NCI-H187 treated with DMSO at 0.1 percent for 48 hours (cell line): ENCODE measurements at regions not wholly inside any gene's neighbourhood (a gene's known extent, or its start where the extent isn't known, plus 50 kb on each side); places are given as distances from the start of the nearest gene placed in this dataset.

Experiments used
- DNase-seq: peaks from one replicate; lab custom pipeline; 2025; lab: John Stamatoyannopoulos, UW

DNA sequence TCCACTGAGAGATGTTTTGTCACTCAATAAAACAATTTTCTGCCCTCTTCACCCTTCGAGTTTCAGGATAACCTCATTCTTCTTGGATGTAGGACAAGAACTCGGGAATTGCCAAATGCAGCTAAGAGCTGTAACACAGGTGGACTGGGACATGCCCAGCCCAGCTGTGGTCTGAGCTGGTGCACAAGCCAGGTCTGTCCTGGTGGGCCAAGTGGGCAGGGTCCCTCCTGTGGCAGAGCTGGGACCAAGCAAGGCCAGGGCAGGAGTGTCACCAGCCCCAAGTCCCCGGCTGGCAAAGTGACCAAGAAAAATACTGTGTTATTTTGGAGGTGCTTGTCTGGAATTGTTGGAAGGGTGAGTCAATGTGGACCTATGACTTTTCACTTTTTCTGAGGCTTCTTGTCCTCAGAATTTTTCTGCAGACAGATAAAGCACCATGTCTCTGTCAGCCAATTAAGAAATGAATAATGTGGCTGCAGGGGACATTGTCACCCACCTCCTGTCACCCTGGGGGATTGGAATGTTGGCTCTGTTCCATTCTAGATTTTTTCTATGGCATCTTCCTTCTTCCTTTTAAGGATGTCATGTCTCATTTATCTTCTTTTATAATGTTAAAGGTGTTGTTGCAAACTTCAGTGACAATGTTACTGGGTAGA, 645.2 kb upstream of the EPHA6 start:
- DNase-seq = no peak

DNA sequence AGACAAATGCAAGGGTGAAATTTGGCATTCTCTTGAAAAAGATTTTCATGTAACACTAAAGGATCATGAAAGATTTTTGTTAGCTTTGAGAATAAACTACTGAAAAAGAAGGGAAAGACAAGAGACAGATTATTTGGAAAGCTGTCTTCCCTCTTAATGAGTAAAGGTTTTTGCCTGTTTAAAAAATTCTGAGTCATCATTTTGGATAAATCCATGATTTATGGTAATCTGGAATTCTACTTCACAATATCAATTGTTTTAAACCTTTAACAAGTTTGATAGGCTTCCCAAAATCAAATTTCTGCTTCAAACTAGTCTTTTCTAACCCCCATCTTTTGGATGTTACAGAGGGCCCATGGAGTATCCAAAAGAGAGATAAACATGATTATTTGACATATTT, 641.5 kb upstream of the EPHA6 start:
- DNase-seq = no peak

DNA sequence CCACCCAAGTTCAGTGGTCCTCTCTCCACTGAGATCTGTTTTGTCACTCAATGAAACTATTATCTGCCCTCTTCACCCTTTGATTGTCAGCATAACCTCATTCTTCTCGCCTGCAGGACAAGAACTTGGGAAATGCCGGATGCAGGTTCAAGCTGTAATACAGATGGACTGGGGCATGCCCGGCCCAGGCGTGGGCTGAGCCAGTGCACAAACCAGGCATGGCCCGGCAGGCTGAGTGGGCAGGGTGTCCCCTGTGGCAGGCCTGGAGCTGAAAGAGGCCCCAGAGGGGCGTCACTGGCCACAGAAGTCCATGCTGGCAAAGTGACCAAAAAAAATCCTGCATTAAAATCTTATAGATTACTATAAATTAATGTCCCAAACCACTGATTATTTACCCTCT, 638.9 kb upstream of the EPHA6 start:
- DNase-seq = no peak

DNA sequence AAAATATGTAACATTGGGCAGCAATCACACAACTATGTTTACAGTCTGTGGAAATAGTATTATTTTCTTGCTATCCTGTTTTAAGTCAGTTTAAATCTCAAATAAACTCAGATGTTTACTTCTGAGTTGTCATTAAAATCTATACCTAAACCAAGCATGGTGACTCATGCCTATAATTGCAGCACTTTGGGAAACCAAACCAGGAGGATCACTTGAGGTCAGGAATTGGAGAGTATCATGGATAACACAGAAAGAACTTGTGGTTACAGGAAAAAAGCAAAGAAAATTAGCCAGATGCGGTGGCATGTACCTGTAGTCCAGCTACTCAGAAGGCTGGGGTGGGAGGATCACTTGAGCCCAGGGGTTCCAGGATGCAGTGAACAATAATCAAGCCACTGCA, 631.6 kb upstream of the EPHA6 start:
- no peak for DNase-seq

DNA sequence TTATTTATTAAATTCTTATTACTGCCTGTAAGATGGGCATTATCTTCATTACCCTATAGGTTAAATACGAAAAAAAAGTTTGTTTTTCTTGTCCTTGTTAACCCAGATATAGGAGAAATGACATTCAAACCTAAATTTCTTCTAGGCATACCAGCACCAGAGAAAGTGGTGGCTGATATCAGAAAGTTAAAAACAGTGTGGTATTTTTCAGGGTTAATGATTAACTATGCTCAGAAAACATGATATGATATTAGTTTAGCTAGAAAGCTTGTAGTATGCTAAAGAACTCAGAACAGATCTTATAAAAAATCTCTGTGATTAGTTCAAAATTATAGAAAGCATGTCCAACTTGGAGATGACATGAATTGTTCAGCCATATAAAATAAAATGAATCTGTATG, 630.5 kb upstream of the EPHA6 start:
- DNase-seq = no peak

DNA sequence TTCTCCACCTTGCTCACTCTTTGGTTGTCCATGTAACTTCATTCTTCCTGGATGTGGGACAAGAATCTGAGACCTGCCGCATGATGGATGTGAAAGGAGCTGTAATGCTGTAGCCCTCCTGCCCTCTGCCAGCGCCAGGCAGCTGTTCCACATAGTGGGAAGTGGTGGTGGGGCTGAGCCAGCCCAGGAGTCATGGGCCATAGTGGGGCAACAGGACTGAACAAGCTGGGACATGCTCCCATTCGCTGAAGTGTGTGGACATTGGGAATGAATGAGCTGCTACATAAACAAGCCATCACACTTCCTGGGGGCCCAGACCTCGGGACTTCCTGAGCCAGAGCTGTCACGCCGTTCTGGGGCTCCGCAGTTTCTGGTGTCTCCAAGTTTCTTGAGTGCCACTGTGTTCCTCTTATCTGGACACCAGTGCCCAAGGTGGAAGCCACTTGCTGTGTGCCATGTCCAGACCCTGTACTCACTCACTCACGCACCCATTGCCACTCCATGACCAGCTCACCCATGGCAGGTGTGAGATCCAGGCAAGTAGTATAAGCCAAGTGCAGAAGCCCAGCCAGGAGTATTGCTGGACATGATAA, 624.3 kb upstream of the EPHA6 start:
- no peak for DNase-seq

DNA sequence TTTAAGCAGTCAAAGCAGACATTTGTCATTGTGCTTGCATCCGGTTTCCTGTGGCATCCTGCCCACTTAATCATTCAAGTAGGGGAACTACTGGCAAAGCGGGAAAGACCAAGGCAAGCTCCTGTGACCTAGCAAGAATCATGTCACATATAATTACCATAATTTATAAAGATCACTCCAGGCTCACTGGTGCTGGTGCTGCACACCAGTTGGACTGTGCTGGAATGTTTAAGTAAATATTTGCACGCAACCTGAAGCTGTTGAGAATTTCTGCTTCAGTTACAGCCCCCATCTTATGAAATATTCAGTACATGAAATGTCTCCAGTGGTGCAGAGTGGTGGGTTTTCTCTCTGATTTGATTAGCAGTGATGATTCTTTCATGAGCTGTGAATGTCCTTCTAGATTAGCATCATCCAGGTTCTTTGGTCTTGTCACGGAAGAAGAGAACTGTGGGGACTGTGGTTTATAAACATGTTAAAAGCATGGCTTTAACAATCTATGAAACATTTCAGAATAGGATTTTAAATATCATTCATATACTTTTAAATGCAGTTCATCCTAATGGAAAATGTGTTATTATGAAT, 621.3 kb upstream of the EPHA6 start:
- no peak for DNase-seq

DNA sequence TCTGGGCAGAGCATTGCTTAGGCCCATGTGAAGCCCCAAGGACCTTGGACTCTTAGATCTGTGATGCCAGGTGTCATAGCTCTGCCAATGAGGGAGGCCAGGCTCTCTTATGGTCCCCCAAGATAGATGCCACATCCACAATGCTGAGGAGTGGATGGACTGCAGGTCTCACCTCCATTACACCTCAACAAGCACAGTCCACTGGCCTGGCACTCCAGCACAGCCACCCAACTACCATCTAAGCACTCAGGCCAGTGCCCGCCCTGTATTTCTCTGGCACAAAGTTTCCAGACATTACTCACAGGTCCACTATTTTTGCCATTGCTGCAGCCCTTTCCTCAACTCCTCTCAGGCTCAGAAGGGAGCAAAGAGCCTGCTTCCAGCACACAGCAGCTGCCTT, 613.5 kb upstream of the EPHA6 start:
- no peak for DNase-seq

DNA sequence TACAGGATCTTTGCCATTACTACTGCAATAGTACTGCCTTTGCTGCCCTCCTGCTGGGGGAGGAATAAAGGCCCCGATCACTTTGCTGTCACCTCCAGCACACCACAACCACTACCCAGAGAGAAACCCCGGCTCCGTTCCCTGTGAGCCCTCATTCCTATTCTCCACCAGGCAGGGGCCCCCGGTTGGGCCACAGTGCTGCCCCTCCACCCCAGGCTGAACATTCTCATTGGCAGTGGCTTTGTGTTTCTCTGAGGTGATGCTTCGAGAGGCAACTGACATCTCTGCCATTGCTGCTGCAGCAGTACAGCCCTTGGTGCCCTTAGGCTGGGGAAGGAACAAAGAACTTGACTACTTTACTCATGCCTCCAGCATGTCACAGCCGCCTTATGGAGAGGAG, 612.9 kb upstream of the EPHA6 start:
- no peak for DNase-seq

DNA sequence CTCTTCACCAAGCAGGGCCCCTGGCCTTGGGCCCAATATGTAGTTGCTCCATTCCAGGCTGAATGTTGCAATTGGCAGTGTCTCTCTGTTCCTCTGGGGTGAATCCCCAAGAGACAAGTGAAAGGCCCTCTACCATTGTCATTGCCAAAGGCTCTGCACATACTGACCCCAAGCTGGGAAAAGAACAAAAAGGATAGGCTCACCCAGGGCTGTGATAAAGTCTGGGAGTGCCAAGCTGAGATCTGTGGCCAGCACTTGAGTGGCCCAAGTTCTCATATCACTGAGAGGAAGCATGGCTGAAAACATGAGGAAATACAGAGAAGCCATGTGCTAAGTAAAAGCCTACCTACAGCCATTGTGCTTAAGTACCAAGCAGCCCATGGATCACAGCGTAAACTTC, 612.2 kb upstream of the EPHA6 start:
- no peak for DNase-seq

DNA sequence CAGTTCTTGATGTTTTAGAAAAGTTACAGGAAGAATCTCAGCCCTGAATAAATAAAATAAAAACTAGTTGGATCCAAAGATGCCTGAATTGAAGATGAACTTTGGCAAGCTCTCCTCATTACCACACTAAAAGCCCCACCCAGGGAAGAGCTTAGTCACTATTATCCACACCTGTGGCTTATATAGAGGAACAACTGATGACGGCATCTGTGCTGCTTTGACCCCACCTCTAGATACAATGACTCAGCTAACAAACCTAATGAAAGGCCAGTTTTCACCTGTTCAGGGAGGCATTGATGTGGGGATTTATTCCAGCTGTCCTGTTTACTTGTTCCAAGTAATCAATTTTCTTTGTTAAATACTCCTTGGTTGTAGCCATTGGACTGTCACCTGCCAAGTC, 604.7 kb upstream of the EPHA6 start:
- no peak for DNase-seq

DNA sequence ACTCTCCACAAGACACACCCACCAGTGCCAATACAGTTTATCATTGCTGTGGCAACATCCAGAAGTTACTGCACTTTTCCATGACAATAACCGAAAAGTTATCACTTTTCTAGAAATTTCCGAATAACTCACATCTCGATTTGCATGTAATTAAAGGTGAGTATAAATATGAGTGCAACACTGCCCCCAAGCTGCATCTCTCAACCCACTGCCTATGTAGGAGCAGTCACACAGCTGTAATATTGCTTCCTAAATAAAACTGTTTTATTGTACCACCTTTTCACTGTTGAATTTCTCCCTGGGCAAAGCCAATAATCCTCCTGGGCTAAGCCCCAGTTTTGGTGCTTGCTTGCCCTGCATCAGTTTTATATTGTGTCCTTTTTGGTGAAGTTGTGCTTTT, 601.0 kb upstream of the EPHA6 start:
- DNase-seq = no peak

DNA sequence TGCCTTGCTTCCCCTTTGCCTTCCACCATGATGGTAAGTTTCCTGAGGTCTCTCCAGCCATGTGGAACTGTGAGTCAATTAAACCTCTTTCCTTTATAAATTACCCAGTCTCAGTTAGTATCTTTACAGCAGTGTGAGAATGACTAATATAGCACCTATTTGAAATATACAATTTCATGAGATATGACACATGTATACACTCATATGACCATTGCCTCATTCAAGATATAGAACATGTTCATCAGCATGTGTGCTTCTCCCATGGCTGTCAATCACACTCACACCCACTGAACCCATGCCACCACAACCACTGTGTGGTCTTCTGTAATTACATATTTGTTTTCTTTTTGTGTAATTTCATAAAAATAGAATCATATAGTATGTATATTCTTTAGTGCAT, 599.5 kb upstream of the EPHA6 start:
- no peak for DNase-seq

DNA sequence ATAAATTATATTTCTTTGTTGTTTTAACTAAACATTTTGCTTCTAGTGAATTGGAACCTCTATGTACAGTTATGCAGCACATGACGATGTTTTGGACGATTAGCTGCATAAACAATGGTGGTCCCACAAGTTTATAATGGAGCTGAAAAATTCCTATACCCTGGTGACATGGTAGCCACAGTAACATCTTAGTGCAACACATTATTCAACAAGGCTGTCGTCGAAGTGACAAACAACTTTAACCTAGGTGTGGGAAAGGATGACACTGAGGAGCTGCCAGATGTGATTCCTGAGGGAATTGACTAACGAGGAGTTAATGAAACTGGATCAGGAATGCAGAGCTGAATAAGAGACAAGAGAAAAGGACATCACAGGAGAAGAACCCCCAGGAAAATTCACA, 588.9 kb upstream of the EPHA6 start:
- DNase-seq = no peak

DNA sequence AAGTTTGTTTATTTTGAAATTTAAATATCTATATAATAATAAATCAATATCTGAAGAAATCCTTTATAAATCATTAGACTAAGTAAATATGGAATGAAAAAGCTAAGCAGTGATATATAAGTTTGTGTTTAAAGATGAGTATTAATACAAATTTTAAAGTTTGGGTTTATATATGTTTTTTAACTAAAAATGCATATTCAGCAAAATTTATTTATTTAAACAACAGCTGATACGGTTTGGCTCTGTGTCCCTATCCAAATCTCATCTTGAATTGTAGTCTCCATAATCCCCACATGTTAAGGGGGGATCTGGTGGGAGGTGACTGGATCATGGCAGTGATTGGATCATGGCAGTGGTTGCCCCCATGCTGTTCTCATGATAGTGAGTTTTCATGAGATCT, 580.7 kb upstream of the EPHA6 start:
- DNase-seq = no peak

DNA sequence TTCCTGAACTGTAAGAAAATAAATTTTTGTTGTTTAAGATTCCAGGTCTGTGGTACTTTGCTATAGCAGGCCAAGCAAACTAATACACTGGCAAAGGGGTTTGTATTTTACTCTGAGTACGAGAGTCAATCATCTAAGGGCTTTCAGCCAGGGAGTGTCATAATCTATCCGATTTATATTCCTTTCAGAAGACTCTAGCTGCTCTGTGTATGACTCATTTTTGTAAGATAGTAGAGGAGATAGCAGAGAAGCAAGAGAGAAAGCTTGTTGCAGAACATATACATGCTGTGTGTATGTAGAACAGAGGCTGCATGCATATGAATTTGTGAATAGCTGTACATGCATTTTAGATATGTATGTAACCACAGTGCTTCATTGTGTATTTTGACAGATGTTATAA, 577.9 kb upstream of the EPHA6 start:
- no peak for DNase-seq

DNA sequence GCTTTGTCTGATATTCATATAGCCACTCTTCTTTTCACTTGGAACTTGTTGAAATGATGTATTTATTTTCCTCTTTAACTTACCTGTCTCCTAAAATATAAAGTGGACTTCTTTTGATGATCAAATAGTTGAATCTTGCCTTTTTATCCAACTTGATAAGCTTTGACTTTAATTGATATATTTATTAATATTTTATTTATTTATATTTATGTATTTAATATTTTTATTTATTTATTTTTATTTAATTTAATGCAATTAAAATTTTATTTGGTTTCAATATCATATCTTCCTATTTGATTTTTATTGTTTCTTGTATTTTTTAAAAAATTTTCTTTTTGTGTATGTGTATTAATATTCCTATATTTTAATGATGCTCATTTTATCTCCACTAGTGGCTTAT, 555.1 kb upstream of the EPHA6 start:
- no peak for DNase-seq

DNA sequence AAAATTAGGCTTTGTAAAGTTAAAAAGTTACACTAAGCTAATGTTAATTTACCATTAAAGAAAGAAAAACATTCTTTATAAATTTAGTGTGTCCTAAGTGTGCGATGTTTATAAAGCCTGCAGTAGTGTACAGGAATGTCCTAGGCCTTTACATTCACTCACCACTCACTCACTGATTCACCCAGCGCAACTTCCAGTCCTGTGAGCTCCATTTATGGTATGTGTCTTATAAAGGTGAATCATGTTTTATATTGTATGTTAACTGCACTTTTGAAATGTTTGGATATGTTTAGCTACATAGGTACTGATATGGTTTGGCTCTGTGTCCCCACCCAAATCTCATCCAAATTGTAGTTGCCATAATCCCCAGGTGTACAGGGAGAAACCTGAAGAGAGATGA, 549.7 kb upstream of the EPHA6 start:
- DNase-seq = no peak

DNA sequence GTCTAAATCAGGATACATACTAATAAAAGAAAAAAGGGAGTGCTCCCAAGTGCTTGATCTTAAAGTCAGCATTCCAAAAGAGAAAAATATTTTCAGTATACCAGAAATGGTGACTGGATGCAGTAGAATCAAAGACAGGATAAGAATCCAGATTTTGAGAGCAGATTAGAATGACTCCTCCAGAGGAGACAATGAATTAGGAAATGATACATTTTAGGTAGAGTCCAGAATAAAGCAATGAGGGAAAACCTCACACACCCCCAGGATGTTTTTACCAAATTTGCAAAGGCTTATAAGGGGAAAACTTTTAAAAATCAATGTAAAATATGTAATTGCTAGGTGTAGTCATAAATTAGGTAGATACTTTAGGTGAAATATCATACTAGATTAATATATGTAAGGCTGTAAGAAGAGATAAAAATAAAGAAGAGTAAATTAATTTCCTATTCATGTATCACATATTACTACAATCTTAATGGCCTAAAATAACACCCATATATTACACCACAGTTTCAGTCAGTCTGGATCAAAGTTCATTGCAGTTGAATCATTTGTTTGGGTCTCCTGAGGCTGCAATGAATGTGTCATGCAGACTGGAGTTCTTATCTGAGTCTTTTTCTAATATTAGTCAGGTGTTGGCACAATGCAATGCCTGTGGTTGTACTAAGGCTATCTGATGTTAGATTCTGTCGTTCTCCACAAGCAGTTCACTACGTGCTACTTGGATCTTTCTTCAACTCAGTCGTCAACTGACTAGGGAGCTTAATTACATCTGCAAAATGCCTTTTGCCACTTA, 547.8 kb upstream of the EPHA6 start:
- DNase-seq = no peak

DNA sequence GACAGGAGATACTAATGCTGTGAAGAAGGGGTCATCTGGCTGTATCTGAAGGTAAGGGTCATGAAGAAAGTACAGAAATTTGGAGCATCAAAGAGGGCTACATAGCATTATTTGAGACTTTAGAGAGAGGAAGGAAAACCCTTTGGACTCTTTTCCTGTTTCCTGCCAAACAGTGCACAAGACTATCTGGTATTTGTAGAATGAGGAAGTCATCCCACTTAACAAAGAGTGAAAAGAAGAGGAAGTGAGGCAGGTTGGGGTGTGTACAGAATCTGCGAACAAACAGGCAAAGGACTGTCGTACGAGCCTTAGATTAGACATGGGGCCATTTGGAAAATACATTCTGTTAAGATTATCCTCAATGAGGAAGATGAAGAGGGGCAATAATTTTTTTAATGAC, 546.8 kb upstream of the EPHA6 start:
- DNase-seq = no peak

DNA sequence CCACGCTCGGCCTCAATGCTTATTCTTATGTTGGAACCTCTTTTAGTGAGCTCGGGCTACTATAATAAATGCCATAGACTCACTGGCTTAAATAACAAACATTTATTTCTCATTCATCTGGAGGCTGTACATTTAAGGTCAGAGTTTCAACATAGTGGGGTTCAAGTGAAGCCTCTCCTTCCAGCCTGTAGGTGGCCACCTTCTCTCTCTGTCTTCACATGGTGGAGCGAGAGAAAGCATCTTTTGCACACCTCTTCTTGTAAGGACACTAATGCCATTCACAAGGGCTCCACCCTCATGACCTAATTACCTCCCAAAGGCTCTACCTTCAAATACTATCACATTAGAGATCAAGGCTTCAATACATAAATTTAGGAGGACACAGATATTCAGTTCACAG, 520.3 kb upstream of the EPHA6 start:
- DNase-seq = no peak

DNA sequence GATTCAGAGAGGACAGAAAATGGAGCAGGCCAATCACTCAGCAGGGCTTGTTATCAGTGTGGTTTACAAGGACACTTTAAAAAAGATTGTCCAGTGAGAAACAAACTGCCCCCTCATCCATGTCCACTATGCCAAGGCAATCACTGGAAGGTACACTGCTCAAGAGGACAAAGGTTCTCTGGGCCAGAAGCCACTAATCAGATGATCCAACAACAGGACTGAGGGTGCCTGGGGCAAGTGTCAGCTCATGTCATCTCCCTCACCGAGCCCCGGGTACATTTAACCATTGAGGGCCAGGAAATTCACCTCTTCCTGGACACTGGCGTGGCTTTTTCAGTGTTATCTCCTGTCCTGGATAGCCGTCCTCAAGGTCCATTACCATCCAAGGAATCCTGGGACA, 513.7 kb upstream of the EPHA6 start:
- DNase-seq = no peak

DNA sequence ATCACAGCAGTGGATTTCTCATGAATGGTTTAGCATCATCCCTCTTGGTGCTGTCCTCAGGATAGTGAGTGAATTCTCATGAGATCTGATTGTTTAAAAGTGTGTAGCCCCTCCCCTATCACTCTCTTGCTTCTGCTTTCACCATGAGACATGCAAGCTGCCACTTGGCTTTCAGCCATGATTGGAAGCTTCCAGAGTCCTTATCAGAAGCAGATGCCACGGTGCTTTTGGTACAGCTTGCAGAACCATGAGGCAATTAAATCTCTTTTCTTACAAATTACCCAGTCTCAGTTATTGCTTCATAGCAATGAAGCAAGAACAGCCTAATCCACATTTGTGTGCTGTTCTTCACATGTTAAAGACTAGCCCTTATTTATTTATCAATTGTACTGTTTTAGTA, 495.2 kb upstream of the EPHA6 start:
- no peak for DNase-seq
